ENCODE measurements at regions not wholly inside any gene's neighbourhood (a gene's known extent, or its start where the extent isn't known, plus 50 kb on each side); places are given as distances from the start of the nearest gene placed in this dataset.

- TF ChIP-seq, protein P1, sequence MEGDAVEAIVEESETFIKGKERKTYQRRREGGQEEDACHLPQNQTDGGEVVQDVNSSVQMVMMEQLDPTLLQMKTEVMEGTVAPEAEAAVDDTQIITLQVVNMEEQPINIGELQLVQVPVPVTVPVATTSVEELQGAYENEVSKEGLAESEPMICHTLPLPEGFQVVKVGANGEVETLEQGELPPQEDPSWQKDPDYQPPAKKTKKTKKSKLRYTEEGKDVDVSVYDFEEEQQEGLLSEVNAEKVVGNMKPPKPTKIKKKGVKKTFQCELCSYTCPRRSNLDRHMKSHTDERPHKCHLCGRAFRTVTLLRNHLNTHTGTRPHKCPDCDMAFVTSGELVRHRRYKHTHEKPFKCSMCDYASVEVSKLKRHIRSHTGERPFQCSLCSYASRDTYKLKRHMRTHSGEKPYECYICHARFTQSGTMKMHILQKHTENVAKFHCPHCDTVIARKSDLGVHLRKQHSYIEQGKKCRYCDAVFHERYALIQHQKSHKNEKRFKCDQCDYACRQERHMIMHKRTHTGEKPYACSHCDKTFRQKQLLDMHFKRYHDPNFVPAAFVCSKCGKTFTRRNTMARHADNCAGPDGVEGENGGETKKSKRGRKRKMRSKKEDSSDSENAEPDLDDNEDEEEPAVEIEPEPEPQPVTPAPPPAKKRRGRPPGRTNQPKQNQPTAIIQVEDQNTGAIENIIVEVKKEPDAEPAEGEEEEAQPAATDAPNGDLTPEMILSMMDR (IDR thresholded peaks at IDR 0.05; ENCODE audit: borderline replicate concordance, extremely low read depth, low read length, poor library complexity, severe bottlenecking), result peak; percentile 72
- no peak for TF ChIP-seq EZH2 (IDR thresholded peaks at IDR 0.05; ENCODE audit: borderline replicate concordance, low read depth, low read length, severe bottlenecking)
Observed at GRCh38 chr11:119533921-119534736, 111.2 kb upstream of the THY1 start.
